Kidney (tissue), 13 donors: ENCODE measurements at regions not wholly inside any gene's neighbourhood (a gene's known extent, or its start where the extent isn't known, plus 50 kb on each side); places are given as distances from the start of the nearest gene placed in this dataset.

Source experiments
- DNase-seq, 5 donors: peaks; one replicate each; pipeline ENCODE4 v3.0.0-alpha.2; 2013 to 2020
- FAIRE-seq: peaks from 2 replicates; lab custom pipeline; 2012; peaks lifted over from hg19 to GRCh38; lab: Jason Lieb, UNC
- H3K27ac ChIP-seq, 2 donors: one replicate each; pipeline ENCODE4 v1.7.0; 2013; ENCODE audit warnings: low read depth in 2 of 2, low read length in 2 of 2, inconsistent platforms in 1 of 2
- H3K27me3 ChIP-seq: one replicate; pipeline ENCODE4 v1.7.1; 2013; ENCODE audit warnings: low read length, inconsistent platforms; ENCODE audit not compliant: control insufficient read depth, insufficient read depth
- H3K36me3 ChIP-seq, 3 donors: one replicate each; pipeline versions ENCODE4 v1.7.0 to v1.7.1; 2013; ENCODE audit warnings: low read length in 3 of 3, control low read depth in 1 of 3, inconsistent platforms in 1 of 3; ENCODE audit not compliant: insufficient read depth in 3 of 3, control insufficient read depth in 2 of 3
- H3K4me1 ChIP-seq, 3 donors: one replicate each; pipeline versions ENCODE4 v1.7.0 to v1.7.1; 2013; ENCODE audit warnings: low read length in 3 of 3, inconsistent platforms in 1 of 3, low read depth in 1 of 3; ENCODE audit not compliant: control insufficient read depth in 2 of 3, insufficient read depth in 2 of 3
- H3K4me3 ChIP-seq, 3 donors: one replicate each; pipeline versions ENCODE4 v1.7.0 to v1.8.1; 2013; ENCODE audit warnings: low read length in 3 of 3, control low read depth in 1 of 3, inconsistent platforms in 1 of 3
- H3K9ac ChIP-seq, 3 donors: one replicate each; pipeline versions ENCODE4 v1.7.0 to v1.7.1; 2013; ENCODE audit warnings: low read length in 3 of 3, control low read depth in 1 of 3, inconsistent platforms in 1 of 3
- H3K9me3 ChIP-seq, 3 donors: one replicate each; pipeline versions ENCODE4 v1.7.0 to v1.7.1; 2013; ENCODE audit warnings: low read length in 3 of 3, control low read depth in 1 of 3, inconsistent platforms in 1 of 3; ENCODE audit not compliant: control insufficient read depth in 2 of 3, insufficient read depth in 1 of 3
- CTCF ChIP-seq: IDR thresholded peaks from 3 replicates; pipeline ENCODE4 v1.5.1; 2012; ENCODE audit warnings: mild to moderate bottlenecking, moderate library complexity, borderline replicate concordance; ENCODE audit not compliant: insufficient read depth; ENCODE audit errors: extremely low read depth
- intact Hi-C: fragments of 100-400 bp; cut with DNase I; formaldehyde crosslinking; loops from one replicate; pipeline ENCODE4 v1.11.1; 2022
- donor health status: control.
- donor health status: control.
- donor health status: control.
- donor health status: control.
- donor health status: control.
- donor health status: DM: yes; HTN: yes; CAD: no.
- donor health status: Normal renal cell carcinoma (clear cell type).

DNA sequence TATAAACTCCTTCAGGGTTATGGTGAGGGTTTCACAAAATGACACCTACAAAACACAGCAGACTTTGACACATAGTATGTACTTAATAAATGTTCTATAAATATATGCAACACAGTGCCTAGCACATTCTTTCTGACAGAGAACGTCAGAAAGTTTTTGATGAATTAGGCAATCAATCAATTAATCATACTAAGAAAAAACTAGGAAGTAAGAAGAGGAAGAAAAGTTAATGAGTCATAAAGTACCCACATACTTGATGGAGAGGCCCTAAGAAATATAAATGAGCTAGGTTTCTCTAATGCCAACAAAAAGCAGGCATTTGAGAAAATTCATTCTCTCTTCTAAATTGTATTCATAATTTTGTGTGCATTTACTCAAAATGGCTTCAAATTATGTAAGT lies 192.7 kb upstream of the VWC2 start:
- Histone ChIP-seq H3K27me3 (no peaks in the 10 kb centered on the region), H3K9me3 (no peaks in the 10 kb centered on the region), H3K4me3 (no peak overlapping the region), H3K9ac (no peak overlapping the region), H3K4me1 (no peaks in the 10 kb centered on the region), H3K27ac (no peak overlapping the region), H3K36me3 (no peaks in the 10 kb centered on the region)
- DNase-seq (no peak), FAIRE-seq (no peak)
- TF ChIP-seq CTCF = no peak
- intact Hi-C loops = no loop called here

GRCh38 chr7:49583440-49583839 lies 190.0 kb upstream of the VWC2 start:
- intact Hi-C loops = no loop called here
- no peak for TF ChIP-seq CTCF
- DNase-seq = no peak

DNA sequence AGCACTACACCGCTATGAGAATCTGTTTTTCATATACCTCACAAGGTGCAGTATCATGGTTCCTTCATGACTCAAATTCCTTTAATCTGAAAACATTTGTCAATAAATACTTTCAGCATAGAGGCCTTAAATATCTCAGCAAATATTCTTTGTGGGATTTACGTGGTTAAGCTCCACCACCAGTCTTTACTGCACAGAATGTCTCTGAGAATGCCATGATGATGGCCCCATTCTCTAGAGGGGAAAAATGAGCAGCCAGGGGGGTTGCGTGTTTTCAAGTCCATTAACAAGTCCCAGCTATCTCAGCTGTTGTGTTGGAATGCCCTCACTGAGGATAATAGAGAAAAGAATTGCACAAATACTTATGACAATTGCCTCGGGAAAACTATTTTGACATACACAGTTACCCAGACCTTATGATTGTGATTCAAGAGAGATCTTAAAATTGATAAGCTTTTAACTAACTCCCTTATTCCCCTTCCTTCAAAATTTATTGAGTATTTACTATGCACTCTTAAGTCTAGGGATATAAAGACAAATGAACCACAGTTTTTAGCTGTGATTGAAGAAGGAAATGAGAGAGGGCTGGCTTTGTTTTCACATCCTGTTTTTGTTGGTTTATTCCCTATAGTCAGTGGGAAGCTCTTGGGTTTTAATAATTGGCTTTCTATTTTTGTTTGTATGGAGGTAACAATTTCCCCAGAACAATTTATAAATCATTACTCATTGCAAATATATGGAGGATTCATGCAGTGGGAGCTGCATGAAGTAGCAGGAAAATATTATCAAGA lies 176.5 kb upstream of the VWC2 start:
- Histone ChIP-seq H3K27ac (no peak overlapping the region), H3K4me1 (no peaks in the 10 kb centered on the region), H3K27me3 (no peaks in the 10 kb centered on the region), H3K9me3 (no peaks in the 10 kb centered on the region), H3K4me3 (no peak overlapping the region), H3K36me3 (no peaks in the 10 kb centered on the region), H3K9ac (no peak overlapping the region)
- DNase-seq (no peak), FAIRE-seq (no peak)
- no peak for TF ChIP-seq CTCF
- intact Hi-C loops = no loop called here

More at GRCh38 chr7:49583440-49583839, 190.0 kb upstream of the VWC2 start:
- H3K9ac ChIP-seq = no peak overlapping the region
- no peaks in the 10 kb centered on the region for H3K9me3 ChIP-seq
- no peak overlapping the region for H3K27ac ChIP-seq
- H3K27me3 ChIP-seq = no peaks in the 10 kb centered on the region
- H3K4me1 ChIP-seq = no peaks in the 10 kb centered on the region
- FAIRE-seq = no peak
- no peaks in the 10 kb centered on the region for H3K36me3 ChIP-seq
- H3K4me3 ChIP-seq = no peak overlapping the region
